Cardiac muscle cell (in vitro differentiated cells and primary cell): ENCODE measurements at regions not wholly inside any gene's neighbourhood (a gene's known extent, or its start where the extent isn't known, plus 50 kb on each side); places are given as distances from the start of the nearest gene placed in this dataset.

Experiments used
- DNase-seq, 2 donors: peaks; one replicate each; pipeline versions ENCODE4 v3.0.0 to v3.0.0-alpha.2; 2010 to 2017; ENCODE audit warnings: low read depth in 1 of 2, low spot score in 1 of 2
- H3K27ac ChIP-seq: fragments of 200-600 bp; sonication (generic); 2 replicates; pipeline ENCODE4 v1.5.1; 2016
- H3K27me3 ChIP-seq: fragments of 200-600 bp; sonication (generic); 2 replicates; pipeline ENCODE4 v1.6.0; 2016; ENCODE audit warnings: control low read depth
- H3K36me3 ChIP-seq: fragments of 200-600 bp; sonication (generic); 2 replicates; pipeline ENCODE4 v1.5.1; 2016; ENCODE audit warnings: control low read depth
- H3K4me1 ChIP-seq: fragments of 200-600 bp; sonication (generic); 2 replicates; pipeline ENCODE4 v1.8.1; 2017; ENCODE audit warnings: low read depth, mild to moderate bottlenecking, mixed run types
- H3K4me3 ChIP-seq: fragments of 200-600 bp; sonication (generic); 2 replicates; pipeline ENCODE4 v1.5.1; 2016; ENCODE audit warnings: mild to moderate bottlenecking
- H3K9me3 ChIP-seq: fragments of 200-600 bp; sonication (generic); 2 replicates; pipeline ENCODE4 v1.5.1; 2017; ENCODE audit warnings: low read depth, mild to moderate bottlenecking, control low read depth
- TF ChIP-seq, protein P1 (sequence below): IDR thresholded peaks from 2 replicates; pipeline ENCODE4 v1.5.1; 2012; ENCODE audit warnings: low read depth, mild to moderate bottlenecking, low read length

DNA sequence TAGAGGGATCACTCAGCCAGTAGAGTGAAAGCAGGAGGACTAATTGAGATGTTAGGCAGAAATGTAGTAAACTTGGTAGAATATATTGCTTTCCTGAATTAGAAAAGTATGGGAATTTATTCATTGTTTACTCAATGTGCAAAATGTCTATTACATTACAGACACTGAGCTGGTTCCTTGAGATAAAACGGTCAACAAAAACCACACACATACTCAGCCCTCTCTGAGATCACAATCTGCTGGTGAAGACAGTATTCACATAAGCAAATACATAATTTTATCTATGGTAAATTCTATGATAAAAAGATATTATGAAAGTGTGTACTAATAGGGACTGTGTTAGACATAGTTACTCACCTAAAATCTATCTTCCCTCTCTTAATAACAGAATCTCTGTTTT, 833.5 kb downstream of the KCNA4 start:
- Histone ChIP-seq H3K9me3 (no peaks in the 10 kb centered on the region), H3K36me3 (no peaks in the 10 kb centered on the region), H3K4me3 (no peak overlapping the region), H3K4me1 (no peaks in the 10 kb centered on the region), H3K27ac (no peak overlapping the region), H3K27me3 (no peaks in the 10 kb centered on the region)
- TF ChIP-seq, protein P1, sequence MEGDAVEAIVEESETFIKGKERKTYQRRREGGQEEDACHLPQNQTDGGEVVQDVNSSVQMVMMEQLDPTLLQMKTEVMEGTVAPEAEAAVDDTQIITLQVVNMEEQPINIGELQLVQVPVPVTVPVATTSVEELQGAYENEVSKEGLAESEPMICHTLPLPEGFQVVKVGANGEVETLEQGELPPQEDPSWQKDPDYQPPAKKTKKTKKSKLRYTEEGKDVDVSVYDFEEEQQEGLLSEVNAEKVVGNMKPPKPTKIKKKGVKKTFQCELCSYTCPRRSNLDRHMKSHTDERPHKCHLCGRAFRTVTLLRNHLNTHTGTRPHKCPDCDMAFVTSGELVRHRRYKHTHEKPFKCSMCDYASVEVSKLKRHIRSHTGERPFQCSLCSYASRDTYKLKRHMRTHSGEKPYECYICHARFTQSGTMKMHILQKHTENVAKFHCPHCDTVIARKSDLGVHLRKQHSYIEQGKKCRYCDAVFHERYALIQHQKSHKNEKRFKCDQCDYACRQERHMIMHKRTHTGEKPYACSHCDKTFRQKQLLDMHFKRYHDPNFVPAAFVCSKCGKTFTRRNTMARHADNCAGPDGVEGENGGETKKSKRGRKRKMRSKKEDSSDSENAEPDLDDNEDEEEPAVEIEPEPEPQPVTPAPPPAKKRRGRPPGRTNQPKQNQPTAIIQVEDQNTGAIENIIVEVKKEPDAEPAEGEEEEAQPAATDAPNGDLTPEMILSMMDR, result no peak
- no peak for DNase-seq

DNA sequence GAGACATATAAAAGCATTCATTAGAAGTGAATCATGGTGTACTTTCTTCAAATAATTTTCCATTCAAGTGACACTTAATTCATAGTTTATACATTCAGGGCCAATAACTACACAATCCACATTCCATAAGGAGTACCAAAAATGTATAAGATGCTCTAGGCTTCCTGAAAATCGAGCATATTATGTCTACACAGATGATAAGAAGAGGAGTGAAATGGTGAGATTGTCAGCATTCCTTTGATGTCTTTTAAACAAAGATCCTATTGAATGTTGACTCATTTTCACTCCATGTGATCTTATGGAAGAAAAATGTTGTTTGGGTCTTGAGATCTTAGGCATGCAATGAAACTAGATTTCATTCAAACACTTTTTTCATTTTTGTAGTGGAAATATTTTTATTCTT, 843.2 kb downstream of the KCNA4 start:
- DNase-seq, result peak in 1 of 2 donors; percentile 78
- H3K4me3 ChIP-seq, result no peak overlapping the region

DNA sequence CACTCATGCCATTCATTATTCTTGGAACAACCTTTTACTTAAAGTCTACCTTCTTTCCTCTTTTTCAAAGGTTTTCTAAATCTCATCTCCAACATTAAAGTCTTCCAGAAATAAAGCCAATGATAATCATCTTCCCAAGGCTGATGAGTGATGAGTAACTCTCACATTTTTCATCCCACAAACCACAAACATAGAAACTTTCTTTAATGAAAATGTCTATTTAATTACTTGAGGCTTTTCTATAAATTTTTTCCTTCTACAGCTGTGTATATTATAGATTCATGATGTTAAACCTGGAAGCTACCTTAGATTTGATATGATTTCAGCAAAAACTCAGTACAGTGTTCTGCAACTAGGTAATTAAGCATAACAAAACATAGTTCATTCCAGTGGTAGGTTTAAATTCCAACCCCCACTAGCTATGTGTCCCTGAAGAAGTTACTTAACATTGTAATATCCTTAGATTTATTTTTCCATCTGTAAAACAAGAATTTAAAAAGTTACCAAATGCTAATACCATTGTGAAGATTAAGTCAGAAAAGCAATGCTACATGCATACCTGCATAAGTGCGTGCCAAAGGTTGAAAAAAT, 845.4 kb downstream of the KCNA4 start:
- Histone ChIP-seq H3K9me3 (no peaks in the 10 kb centered on the region), H3K36me3 (no peaks in the 10 kb centered on the region), H3K27ac (no peak overlapping the region), H3K4me1 (no peaks in the 10 kb centered on the region), H3K4me3 (no peak overlapping the region), H3K27me3 (no peaks in the 10 kb centered on the region)
- DNase-seq, result no peak
- TF ChIP-seq, protein P1, result no peak

More for the DNA sequence above, 843.2 kb downstream of the KCNA4 start:
- no peaks in the 10 kb centered on the region for H3K9me3 ChIP-seq
- H3K27ac ChIP-seq, result no peak overlapping the region
- no peaks in the 10 kb centered on the region for H3K4me1 ChIP-seq
- H3K36me3 ChIP-seq, result no peaks in the 10 kb centered on the region
- TF ChIP-seq, protein P1, result no peak
- no peaks in the 10 kb centered on the region for H3K27me3 ChIP-seq

- no peak for DNase-seq
- Histone ChIP-seq H3K27ac (no peak overlapping the region), H3K36me3 (no peaks in the 10 kb centered on the region), H3K9me3 (no peaks in the 10 kb centered on the region), H3K27me3 (no peaks in the 10 kb centered on the region), H3K4me1 (no peaks in the 10 kb centered on the region), H3K4me3 (no peak overlapping the region)
- TF ChIP-seq, protein P1, result no peak
Measured at GRCh38 chr11:29166306-29166705, 850.5 kb downstream of the KCNA4 start.

DNA sequence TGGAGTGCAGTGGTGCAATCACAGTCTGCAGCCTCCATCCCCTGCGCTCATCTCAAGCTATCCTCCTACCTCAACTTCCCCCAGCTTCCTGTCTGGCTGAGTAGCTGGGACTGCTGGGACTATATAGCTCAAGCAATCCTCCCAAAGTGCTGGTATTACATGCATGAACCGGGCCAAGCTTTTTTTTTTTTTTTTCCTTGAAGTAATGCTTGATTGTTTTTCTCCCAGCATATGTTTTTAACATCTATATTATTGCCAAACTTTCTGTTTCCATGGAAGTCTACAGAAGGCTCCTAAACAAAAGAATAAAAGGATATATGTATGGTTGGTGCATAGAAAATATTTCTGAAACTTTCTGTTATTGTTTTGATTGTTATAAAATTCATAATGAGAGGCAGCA, 853.6 kb downstream of the KCNA4 start:
- Histone ChIP-seq H3K4me1 (no peaks in the 10 kb centered on the region), H3K36me3 (no peaks in the 10 kb centered on the region), H3K9me3 (no peaks in the 10 kb centered on the region), H3K4me3 (no peak overlapping the region), H3K27ac (no peak overlapping the region), H3K27me3 (no peaks in the 10 kb centered on the region)
- TF ChIP-seq, protein P1, result no peak
- no peak for DNase-seq
